SK-MEL-5 (cell line): ENCODE measurements at regions not wholly inside any gene's neighbourhood (a gene's known extent, or its start where the extent isn't known, plus 50 kb on each side); places are given as distances from the start of the nearest gene placed in this dataset.
"Not testable (repeated sequence)": the region's sequence is repeated elsewhere in the genome, so short reads cannot be mapped to it uniquely, and the experiment has no call there.

ENCODE experiments used
- DNase-seq: peaks from one replicate; pipeline ENCODE4 v3.0.0-alpha.2; 2016; ENCODE audit warnings: low read depth, low spot score
- in situ Hi-C: cut with HindIII; loops from 2 replicates; pipeline ENCODE4 v1.10.0; 2016; ENCODE audit warnings: low sequenced_read_pairs, high pct_unique_total_duplicates, low pct_unique_long_range_greater_than_20kb

DNA sequence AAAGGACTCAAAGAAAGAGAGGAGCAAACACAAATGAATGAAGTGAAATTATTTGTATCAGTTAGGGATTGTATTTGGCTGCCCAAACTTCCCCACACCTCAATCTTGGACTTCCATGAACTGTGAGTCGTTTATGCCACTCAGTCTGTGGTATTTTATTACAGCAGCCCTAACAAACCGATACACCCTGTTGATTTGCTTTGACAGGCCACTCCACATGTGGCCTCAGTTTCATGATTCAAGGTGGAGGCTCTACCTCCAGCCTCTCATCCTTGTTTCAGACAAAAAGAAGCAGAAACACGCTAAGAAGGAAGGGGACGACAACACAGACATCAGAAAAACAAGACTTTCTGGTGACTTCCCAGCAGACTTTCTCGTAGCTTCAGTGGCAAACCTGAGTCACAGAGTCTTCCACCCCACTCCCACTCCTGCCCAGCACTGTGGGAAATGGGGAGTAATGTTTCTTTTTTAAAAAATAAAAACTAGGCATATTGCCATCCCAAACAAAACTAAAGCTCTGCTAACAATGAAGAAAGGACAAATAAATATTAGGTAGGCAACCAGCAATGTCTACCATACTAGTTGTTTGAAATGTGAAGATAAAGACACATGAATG, 52.2 kb upstream of the ABCA1 start:
- no peak for DNase-seq
- in situ Hi-C loops: no loop called here

DNA sequence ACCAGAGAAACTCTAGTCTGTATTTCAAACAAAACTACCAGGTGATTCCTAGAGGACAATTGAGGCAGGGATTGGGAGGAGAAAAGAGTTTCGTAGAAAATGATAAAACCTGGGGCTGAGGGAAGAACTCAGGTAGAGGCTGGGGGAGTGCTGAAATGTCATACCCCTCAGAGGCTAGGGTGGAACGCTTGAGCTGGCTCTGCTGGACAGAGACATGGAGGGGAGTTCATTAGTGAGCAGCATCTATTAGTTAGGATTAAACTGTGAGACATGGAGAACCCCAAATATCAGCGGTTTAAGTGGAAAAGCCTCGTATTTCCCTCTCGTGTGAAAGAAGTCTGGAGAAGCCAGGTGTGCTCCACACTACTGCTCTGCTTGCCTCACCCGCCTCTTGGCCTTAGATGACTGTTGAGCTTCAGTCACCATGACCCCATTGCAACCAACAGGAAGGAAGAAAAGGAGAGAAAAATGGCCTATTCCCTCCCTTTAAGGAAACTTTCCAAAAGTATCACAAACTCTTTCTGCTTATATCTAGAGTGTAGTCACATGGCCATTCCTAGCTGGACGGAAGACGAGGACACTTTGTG, 53.7 kb upstream of the ABCA1 start:
- DNase-seq: no peak
- in situ Hi-C loops: no loop called here

DNA sequence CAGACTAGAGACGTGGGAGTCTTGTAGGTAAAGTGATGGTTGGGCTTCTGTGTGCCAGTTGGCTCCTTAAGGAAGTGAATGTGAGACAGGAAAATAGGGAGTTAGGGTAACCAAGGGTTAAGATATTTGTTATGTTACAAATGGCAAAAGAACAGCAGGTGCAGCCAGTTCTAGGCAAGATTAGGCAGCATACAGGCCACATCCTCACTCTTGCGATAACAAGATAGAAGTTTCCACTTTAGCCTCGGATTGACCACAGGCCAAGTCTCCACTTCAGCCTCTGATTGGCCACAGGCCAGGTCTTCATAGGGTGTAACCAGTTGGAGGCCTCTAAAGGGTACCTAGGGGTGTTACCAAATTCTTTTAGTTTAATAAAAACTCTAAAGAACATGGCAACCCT, 54.6 kb upstream of the ABCA1 start:
- in situ Hi-C loops: no loop called here
- no peak for DNase-seq

DNA sequence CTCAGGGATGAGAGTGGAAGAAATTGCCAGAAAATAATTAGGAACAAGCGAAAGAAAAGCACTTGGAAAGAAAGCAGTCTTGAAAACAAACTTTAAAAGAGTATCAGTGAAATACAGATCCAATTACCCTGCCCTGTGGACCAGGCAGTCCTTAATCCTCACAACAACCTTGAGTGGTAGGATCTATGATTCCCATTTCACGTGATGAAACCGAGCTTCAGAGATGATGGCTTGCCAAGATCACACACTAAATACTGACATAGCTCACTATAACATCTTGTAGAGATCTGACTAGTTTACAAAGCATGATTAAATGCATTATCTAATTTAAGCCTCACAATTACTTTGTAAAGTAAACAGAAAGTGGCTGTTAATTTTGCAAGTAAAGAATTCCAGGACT, 55.5 kb upstream of the ABCA1 start:
- in situ Hi-C loops: no loop called here
- no peak for DNase-seq

DNA sequence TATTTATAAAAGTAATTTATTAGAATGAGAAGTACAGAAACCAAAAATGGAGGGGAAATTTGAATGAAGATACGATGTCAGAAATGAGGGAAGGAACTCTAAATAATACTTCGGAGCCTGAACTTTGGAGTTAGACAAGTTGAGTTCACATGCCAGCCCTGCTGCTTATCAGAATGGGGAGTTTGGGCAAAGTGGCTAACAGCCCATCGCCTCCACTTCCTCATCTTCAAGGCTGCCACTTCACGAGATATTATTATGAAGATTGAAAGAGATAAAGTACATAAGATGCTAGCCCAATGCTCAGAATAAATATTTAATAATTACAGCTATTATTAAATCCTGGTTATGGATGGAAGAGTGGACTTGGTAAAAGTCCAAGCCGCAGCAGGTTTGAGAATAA, 56.2 kb upstream of the ABCA1 start:
- in situ Hi-C loops: no loop called here
- no peak for DNase-seq

DNA sequence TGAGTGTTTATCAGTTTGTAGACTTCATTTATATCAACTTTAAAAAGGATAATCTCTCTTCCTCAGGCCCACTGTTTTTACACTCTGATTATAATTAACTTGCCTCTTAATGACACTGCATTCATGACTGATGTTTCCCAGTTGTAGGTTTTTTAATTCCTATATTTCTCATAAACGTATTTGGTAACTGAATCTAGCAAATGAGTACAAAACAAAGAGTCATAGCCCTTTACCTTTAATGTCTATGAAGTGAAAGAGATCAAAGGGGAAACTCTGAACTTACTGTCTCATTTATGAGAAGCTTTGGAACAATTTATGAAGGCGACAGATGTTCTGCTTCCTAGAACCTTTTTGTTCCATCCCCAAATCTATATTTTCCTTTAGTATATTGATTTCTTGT, 56.6 kb upstream of the ABCA1 start:
- in situ Hi-C loops: no loop called here
- DNase-seq: no peak

DNA sequence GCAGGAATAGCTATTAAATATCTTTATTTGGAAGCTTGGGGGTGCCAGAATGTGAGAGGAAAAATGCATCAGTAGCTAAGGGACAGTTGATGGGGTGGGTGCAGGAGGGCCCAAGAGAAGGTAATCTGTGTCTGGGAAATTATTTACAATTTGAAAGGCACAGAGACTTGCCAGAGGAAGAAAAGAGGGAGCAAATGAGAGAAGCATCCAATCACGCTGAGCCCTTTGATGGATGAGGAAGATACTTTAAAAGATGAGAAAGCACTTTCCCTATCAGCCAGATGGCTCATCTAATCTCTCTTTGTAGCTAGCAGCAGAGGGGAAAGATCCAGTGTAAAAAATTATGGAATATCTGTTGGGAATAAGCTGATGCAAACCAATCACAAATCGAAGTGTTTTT, 57.0 kb upstream of the ABCA1 start:
- in situ Hi-C loops: no loop called here
- DNase-seq: no peak

DNA sequence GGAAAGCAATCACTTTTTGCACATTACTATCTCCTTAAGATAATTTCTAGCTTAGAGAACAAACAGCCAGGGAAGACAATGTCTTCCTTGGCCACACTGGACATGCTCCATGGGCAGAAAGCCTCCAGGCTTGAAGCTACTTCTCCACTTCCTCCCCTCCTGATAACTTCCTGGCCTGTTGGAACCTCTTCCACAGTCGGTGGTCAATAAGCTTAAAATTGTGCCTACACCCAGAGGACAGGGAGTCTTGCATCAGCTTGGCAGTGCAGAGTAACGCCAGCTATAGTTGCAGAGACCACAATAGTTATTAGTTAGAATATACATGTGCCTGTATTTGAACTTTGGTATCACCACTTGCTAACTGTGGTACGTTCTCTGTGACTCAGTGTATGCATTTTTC, 58.1 kb upstream of the ABCA1 start:
- in situ Hi-C loops: no loop called here
- DNase-seq: no peak

DNA sequence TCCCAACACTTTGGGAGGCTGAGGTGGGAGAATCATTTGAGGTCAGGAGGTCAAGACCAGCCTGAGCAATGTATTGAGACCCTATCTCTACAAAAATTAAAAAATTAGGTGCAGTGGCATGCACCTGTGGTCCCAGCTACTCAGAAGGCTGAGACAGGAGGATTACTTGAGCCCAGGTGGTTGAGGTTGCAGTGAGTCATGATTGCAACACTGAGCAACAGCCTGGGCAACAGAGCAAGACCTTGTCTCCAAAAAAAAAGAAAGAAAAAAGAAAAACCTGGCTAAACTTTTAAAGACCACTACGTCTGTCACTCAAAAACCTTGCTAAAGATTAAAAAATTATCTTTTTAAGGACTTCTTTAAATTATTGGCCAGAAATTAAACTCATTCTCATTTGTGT, 59.8 kb upstream of the ABCA1 start:
- no peak for DNase-seq
- in situ Hi-C loops: no loop called here

DNA sequence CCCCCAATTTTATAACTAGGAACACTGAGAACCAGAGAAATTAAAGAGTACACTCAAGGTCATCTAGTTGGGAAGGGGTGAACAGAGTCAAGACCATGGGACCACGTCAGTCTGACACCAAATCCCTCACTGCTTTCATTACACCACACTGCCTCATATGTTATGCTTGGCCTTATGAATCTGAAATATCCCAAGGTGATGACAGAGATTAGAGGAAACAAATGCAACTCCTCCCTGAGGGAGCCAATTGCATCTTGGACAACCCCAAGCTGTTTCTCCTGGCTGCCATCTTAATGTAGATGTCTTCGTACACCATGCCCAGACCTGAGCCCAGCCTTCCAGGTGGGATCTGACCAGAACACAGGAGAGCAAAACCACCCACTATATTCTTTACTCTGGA, 60.6 kb upstream of the ABCA1 start:
- in situ Hi-C loops: no loop called here
- no peak for DNase-seq

DNA sequence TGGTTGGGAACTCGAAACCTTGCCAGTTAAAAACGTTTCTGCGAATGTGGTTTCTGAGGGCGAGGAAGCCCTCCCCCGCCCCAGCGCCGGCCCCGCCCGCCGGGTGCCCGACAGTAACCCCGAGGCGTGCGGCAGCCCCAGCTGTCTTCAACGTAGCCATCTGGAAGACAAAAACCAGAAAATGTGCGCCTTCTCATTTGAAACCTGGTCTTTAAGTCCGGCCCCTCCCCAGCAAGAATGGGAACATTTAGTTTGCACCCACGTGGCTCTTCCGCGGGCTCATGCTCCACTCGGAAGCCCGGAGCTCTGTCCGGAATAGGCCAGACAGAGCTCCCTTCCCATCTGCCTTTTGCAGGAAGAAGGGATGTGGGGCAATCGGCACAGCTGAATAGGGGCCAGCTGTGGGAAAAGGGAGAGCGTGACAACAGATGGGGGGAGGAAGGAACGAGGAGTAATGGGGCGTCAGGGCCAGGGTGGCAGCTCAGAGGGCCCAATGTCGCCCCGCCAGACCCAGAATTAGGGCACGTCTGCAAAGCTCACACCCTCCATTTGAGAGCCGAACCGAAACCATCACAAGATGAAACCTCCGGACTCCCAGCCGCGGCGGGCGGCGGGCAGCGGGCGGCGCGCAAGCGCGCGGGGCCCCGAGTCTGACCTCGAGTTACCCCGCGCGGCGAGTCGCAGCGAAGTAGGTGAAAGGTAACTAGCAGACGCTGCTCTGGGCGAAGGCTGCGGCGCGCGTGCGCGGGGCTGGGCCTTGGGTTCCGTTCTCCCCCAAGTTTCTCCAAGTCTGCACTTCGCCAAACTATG, 63.4 kb upstream of the ABCA1 start:
- DNase-seq: peak; percentile 76
- in situ Hi-C loops: no loop called here

DNA sequence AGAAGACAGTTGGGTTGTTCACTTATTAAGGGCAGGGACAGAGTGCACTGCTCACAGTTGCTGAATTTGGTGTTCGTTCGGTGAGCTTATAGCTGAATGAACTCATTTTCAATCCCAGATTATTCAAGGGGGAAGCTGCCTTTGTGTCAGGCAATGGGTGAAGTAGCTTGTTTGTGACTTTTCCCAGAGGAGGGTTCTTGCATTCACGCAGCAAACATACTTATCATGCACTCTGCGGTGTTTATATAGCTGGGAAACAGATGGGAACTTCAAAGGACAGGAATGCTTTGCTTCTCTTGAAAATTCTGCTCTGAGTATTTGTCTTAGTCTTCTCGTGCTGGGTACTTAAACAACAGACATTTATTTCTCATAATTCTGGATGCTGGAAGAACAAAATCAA, 64.7 kb upstream of the ABCA1 start:
- in situ Hi-C loops: no loop called here
- DNase-seq: no peak

DNA sequence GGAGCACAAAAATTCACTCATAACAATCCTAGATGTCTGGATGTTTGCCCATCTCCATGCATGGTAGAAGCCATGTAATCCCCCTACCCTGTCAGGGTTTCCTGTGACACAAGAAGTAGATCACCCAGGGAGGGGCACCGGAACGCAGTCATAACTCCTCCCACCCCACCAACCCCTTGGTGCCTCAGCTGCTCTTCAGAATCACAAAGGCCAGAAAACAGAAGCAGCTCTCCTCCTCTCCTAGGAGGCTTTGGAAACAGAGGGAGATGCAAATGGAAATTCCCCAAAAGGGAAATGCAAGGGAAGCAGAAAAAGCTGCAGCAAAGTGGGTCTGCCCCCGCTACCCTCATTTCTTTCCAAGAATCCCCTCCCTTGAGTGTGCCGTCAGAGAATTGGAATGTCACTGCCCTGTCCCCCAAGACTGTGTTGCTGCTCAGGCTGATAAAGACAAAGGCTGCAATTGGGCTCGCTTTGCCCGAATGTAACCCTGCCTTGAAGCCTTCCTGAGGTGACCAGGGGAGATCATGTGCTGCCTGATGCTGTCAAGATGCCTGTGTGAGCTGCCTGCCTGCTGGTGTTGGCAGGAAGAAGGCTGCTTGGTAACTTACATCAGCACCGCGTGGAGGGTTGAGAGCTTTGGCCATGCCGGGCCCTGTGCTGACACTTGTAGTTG, 65.5 kb upstream of the ABCA1 start:
- DNase-seq: peak; percentile 77
- in situ Hi-C loops: no loop called here

DNA sequence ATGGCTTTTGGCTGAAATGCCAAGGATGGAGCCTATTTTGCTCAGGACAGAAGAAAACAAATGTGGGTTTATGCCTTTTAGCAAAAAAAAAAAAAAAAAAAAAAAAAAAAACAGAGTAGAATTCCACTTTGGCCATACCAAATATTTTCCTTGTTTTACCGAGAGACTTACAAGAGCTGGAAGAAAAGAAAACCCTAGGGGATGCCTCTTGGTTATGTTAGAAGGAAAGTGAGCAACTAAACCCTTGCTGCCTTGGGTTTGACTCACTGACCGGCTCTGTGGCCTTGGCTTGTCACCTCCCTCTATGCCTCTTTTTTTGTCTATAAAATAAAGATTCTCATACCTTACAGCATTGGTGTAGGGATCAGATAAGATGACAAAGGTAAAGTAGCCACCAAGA, 69.6 kb upstream of the ABCA1 start:
- in situ Hi-C loops: no loop called here
- DNase-seq: no peak

DNA sequence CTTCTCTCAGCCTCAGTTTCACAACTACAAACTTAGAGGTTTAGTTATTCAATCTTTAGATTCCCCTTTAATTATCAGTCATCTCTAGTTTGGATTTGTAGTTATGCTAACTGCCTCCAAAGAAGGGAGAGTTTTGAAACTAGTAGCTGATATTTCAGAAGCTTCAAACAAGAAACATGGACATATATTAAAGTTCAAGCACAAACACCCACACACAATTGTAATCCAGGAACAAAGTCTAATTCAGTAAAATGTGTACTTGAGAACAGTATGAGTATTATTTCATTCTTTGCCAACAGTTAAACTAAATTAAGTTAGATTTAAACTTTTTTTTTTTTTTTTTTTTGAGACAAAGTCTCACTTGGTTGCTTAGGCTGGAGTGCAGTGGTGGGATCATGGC, 71.2 kb upstream of the ABCA1 start:
- in situ Hi-C loops: no loop called here
- DNase-seq: peak; percentile 37

DNA sequence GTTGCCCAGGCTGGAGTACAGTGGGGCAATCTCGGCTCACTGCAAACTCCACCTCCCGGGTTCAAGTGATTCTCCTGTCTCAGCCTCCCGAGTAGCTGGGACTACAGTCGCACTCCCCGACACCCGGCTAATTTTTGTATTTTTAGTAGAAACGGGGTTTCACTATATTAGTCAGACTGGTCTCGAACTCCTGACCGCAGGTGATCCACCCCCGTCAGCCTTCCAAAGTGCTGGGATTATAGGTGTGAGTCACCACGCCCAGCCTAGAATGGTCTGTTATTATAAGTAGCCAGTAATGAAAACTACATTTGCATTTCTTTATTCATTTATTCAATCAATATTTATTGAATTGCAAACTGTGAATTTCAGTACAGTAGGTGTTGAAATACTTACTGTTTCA, 72.6 kb upstream of the ABCA1 start:
- in situ Hi-C loops, DNase-seq: not testable (repeated sequence)

DNA sequence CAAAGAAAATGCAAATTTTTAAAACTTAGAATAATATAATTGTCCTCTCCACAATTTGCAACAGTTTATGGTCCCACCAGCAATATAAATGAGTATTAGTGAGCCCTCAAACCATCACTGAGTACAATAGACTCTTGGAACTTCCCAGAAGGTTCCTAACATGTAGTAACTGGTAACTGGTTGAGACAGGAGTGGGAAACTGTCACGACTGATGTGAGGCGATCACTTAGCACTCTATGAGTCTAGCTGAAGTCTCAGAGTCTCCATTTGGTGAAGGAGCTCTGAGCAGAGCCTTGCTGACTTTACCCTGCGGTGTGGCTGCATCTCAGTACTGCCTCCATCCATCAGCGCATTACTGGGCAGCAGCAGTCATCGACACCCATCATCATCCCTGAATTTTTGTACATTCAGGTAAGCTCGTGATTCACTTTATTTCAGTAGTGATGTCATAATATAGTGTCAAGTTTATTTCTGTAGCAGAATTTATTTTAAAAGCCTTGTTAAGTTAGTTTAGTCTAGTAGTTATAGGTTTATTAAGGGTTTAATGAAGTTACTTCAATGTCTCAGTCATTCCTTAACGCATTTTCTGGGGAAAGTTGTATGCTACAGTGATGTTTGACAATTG, 76.6 kb upstream of the ABCA1 start:
- in situ Hi-C loops: no loop called here
- no peak for DNase-seq

DNA sequence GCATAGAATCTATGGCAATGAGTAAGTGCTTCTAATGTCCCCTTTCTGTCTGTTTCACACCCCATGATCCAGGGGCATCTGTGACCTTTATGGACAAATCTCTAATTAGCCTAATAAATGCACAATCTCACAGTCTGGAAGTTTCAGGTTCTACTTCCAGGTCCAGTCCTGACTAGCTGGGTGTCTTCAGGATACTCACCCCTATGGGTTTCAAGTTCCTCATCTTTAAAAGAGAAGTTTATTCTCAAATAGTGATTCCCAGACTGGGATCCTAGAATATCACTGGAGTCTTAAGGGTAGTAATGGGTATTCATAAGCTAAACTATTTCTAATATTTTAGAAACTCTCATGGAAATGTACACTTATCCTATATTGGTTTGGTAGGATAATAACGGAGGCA, 77.2 kb upstream of the ABCA1 start:
- in situ Hi-C loops: no loop called here
- no peak for DNase-seq
